ENCODE measurements at regions not wholly inside any gene's neighbourhood (a gene's known extent, or its start where the extent isn't known, plus 50 kb on each side); places are given as distances from the start of the nearest gene placed in this dataset.
"Not testable (repeated sequence)": the region's sequence is repeated elsewhere in the genome, so short reads cannot be mapped to it uniquely, and the experiment has no call there.

GRCh38 chr4:37771771-37772170, 54.7 kb upstream of the PGM2 start:
- DNase-seq = no peak

GRCh38 chr4:37770016-37770415, 56.5 kb upstream of the PGM2 start:
- no peak for DNase-seq

- no peak for DNase-seq
These were observed 57.0 kb upstream of the PGM2 start for GRCh38 chr4:37769391-37769989.

DNA sequence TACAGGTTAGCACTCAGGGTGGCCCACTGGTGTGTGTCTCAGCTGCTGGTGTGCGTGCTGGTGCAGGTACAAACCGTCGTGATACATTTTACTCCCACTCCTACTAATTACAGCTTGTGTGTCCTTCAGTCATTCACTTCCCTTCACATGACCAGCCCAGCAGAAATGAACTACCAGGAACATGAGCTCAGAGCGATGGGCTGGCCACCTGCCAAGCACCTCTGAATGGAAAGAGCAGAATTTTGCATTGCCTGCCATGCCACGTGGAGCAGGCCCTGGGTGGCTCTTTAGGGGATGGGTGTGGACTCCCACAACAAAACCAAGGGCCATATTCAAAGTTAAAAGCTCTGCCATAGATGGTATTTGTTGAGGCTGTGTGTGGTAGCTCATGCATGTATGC, 58.9 kb upstream of the PGM2 start:
- no peak for DNase-seq

DNA sequence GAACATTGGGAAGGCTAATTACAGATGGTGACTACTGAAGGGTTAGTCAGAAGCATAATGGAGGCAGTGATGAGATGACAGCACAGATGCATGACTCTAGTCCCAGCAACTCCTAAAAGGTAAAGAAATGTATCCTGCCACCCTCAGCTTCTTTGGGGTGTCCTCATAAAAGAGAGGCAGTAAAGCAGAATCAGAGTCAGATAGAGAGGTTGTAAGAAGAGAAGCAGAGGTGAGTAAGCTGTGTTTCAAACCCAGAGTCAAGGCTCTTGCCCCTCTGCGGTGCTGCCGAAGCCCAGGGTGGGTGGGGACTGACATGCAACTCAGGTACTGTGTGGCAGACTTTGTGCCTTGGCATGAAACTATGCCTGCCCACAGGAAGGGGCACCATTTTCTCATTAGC, 59.5 kb upstream of the PGM2 start:
- no peak for DNase-seq

DNA sequence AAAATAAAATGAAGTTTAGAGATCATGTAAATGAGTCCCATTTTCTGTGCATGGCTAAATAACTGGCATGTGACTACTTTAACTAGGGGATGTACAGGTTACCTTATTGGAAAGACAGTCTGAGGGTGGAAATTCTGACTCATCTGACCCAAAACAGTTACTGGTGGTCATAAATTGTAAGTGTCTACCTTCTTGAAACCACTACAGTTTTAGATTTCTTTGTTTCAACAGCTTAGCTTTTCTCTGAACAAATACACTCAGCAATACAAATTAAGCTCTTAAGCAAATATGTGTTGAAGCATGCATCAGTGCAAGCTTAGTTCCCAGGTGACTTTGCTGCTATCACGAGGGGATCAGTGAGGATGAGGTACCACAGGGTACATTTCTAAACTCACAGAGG, 60.7 kb upstream of the PGM2 start:
- DNase-seq = no peak

GRCh38 chr4:37763831-37764230, 62.7 kb upstream of the PGM2 start:
- no peak for DNase-seq

DNA sequence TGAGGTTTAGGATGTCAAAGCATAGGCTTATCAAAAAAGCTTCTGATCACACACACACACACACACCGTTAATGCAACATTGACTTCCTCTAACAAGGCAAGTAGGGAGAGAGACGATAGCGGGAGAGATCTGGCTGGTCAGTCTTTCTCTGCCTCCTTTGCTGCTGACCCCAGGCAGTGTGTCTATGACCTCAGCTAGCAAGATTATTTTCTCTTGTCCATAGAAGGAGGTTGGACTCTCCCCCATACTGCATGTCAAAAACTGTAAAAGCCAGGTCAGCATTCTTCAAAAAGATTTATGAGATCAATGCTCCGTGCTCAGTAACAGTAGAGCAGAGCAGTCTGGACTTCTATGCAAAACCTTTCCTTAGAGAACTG, 63.5 kb upstream of the PGM2 start:
- no peak for DNase-seq

- no peak for DNase-seq
These were observed 64.0 kb upstream of the PGM2 start for GRCh38 chr4:37762294-37762990.

DNA sequence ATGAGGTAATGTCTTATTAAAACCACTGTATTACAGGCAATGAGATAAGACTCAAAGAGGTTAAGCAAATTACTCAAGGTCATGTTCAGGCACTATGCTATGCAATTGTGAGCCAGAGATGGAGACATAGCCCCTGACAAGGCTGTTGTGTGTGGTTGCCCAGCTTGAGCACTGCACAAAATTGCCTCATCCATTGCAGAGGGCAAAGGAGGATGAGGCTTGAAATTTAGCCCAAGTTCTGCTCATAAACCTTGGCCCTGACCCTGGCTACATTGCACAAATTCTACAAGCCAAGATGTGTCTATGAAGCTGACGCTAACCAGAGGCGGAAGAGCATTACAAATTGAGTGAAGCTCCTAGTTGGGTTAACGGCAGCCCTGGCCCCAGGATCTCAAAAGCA, 65.6 kb upstream of the PGM2 start:
- DNase-seq = no peak

- no peak for DNase-seq
These were observed 66.7 kb upstream of the PGM2 start for GRCh38 chr4:37759833-37760232.

- DNase-seq = no peak
These were observed 68.3 kb upstream of the PGM2 start for GRCh38 chr4:37758226-37758625.

DNA sequence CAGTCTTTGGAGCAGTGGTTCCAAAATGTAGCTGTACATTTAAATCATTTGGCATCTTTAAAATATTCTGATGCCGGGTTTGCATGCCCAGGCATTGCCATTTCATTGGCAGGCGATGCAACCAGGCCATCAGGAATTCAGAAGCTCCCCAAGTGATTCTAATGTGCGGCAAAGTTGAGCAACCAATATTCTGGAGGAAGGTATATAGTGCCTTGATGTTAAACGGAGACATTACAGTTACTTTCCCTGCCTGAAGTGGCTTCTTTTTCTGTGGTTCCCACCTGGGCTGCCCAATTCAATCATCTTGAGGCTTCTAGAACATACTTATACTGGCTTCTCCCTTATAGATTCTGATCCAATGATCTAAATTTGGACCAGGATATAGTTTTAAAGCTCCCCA, 68.7 kb upstream of the PGM2 start:
- DNase-seq = no peak

- DNase-seq = no peak
These were observed 69.4 kb upstream of the PGM2 start for GRCh38 chr4:37757121-37757520.

DNA sequence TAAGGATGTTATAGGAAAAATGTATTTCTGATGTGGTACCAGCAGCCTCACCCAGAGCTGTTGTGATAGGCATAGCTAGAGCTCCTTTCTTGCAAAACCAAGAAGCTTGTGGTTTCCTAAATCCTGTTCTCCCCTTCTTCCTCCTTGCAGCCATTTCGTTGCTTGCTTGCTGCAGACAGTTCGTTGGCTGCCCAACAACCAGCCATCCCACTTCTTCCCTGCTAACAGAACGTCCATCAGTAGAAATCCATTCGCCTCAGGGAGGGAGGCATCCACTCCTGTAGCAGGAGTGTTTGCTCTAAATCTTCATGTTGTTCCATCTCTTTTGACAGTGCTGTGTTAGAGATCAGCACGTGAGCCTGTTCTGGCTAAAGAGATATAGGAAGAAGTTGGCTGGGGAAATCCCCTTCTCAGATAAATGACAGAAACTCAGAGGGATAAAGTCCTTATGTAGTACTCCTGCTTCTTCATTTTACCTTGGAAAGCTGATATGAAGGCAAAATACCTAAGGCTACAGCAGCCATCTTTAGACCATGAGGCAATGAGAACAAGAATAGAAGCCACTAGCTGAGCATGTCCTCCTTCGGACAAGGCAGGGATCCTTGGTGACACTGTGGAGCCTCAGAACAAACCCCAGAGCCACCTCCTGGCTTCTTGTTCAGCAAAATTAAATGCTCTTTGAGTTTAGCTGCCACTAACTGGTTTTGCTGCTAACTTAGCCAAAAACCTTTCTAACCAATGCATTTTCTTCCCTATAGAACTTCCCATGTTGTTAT, 68.4 kb upstream of the RELL1 start:
- no peak for DNase-seq

DNA sequence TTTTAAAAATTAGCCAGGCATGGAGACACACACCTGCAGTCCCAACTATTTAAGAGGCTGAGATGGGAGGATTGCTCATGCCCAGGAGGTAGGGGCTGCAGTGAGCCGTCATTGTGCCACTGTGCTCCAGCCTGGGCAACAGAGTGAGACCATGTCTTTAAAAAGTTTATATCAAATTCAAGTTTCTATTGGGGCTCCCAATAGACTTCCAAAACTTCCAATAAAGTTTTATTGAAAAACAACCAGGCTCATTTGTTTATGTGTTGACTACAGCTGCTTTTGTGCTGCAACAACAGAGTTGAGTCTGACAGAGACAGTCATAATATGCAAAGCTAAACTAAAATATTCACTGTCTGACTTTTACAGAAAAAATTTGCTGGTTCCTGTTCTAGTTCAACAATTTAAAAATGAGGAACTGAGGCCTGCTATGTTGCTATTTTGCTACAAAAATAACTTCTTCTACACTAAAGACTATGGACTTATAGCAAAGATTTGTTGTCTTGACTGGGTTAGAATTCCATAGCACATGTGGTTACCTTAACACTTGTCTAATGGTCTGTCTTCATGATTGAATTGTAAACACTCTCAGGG, 63.3 kb upstream of the RELL1 start:
- DNase-seq = no peak

DNA sequence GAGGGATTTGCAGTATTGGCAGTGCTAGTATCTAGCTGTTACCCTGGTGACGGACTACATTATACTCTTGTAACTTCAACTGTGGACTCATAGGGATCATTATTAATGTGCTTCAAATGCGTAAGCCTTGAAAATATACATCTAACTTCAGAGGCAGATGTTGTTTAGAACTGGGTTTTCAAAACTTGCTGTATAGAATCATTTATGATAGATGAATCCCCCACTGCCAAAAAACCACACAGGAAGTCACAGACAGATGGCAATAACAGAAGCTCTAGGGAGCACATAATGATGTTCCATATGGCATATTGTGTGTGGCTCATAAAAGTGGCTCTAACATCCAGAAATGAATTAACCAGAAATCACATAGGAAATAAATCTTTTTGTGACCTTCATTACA, 62.3 kb upstream of the RELL1 start:
- peak in 1 of 2 experiments; percentile 52 for DNase-seq

DNA sequence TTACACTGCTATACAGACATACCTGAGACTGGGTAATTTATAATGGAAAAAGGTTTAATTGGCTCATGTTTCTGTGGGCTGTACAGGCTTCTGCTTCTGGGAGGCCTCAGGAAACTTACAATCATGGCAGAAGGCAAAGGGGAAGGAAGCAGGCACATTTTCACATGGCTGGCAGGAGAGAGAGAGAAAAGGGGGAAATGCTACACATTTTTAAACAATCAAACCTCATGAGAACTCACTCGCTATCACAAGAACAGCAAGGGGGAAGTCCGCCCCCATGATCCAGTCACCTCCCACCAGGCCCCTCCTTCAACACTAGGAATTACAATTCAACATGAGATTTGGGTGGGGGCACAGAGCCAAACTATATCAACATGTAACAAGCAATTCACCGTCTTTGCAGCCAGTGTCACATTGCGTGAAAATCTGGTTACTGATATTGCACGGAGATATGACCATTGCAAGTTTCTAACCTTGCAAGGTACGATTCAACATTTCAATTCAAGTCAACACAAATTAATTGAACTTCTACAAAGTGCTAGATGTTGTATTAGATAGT, 61.7 kb upstream of the RELL1 start:
- DNase-seq = no peak

DNA sequence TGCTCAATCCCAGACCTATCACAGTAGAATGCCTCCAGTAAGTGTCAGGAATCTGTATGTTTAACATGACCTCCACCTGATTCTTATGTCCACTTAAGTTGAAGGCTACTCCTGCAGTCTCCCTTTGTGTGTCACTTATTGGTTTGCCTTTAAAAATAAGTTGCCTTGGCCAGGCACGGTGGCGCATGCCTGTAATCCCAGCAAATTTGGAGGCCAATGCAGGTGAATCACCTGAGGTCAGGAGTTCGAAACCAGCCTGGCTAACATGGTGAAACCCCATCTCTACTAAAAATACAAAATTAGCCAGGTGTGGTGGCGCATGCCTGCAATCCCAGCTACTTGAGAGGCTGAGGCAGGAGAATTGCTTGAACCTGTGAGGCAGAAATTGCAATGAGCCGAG, 60.7 kb upstream of the RELL1 start:
- DNase-seq = not testable (repeated sequence)

GRCh38 chr4:37745946-37746345, 59.8 kb upstream of the RELL1 start:
- DNase-seq = no peak

DNA sequence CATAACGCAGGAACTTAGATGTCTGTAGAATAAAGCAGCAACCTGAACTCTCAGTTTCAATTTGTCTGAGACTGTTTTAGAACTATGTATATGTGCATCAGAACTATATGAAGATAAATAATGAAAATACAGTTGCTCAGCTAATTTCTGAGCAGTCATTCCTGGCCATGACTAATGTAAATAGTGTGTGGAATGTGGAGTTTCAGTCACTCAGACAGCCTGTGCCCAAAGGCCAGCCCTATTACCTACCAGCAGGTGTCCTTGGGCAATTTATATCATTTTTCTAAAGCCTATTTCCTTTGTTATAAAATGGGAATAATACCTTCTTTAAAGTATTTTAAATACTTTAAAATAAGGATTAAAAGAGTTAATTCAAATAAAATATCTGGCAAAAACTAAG, 56.0 kb upstream of the RELL1 start:
- no peak for DNase-seq

DNA sequence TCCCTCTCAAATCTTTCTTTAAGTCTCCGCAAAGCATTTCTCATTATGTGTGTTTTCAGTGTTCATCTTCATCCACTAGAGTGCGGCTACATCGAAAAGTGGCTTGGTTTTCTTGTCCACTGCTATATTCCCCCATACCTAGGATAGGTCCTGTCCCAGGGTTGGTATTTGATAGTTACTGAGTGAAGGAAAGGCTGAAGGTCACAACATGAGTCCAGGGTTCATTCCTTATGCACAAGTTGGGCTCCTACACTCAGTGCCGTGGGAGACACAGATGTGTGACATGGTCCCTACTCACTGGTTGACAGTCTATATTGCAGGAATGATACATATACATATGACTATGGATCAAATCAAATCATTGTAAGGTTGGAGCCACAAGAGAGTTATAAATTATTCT, 55.4 kb upstream of the RELL1 start:
- no peak for DNase-seq

DNA sequence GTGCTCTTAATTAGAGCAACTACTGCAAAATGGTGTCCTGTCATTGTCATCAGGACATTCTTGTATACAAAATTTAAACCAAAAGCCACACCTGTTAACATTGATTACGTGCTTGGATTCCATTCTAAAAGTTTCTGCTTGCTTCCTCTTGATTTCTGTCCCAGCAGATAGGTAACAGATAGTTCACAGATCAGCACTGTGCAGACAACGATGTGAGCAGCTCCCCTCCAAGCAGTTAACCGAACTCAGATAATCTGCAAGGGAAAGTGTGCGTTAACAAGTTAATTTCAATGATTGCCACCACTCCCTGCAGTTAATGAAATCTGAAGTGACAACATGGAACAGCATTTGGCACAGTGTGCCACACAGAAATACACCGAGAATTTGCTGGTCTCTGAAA, 54.4 kb upstream of the RELL1 start:
- no peak for DNase-seq

GRCh38 chr4:37737466-37737865, 51.3 kb upstream of the RELL1 start:
- no peak for DNase-seq
